Stomach (tissue), 4 donors: ENCODE measurements at regions not wholly inside any gene's neighbourhood (a gene's known extent, or its start where the extent isn't known, plus 50 kb on each side); places are given as distances from the start of the nearest gene placed in this dataset.

Source experiments
- EP300 ChIP-seq: sonication (generic); formaldehyde crosslinking; IDR thresholded peaks from one replicate; pipeline ENCODE4 v1.6.1; 2017; ENCODE audit warnings: antibody characterized with exemption
- POLR2A ChIP-seq, 4 donors: fragments of 450-650 bp; IDR thresholded peaks; one replicate each; pipeline ENCODE4 v1.6.1; 2016; ENCODE audit warnings: antibody characterized with exemption in 4 of 4, control low read depth in 2 of 4, mild to moderate bottlenecking in 1 of 4, moderate library complexity in 1 of 4
- POLR2AphosphoS5 ChIP-seq, 3 donors: sonication (generic); formaldehyde crosslinking; IDR thresholded peaks; one replicate each; pipeline ENCODE4 v1.6.1; 2016; ENCODE audit warnings: antibody characterized with exemption in 3 of 3
- TF ChIP-seq, protein P1 (sequence below), 7 experiments: fragments of 450-650 bp in 4 of 7; fragments of 200-600 bp in 3 of 7; sonication (generic) in 3 of 7; IDR thresholded peaks; one replicate each; pipeline ENCODE4 v1.5.1; 2016 to 2019; ENCODE audit warnings: antibody characterized with exemption in 7 of 7, control low read depth in 2 of 7, mild to moderate bottlenecking in 1 of 7

DNA sequence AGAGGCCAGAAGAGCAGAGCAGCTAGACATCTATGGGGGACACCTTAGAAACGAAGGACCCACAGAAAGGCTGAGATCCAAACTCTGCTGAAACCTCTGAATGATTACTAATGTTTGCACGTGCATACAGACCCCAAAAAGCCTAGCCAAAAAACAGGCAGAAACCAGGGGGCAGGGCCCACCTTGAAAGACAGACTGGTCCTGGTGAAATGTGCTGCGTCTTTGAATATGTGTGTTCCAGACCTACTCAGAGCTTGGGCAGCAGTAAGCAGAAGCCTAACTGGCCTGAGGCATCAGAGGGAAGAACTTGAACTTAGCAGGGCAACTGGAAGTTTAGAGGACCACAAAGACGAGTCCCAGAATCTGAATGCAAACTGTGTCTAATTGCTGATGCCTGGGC, 251.8 kb downstream of the TEX36 start:
- no peak for TF ChIP-seq POLR2A (IDR thresholded peaks at IDR 0.05)
- no peak for TF ChIP-seq EP300
- TF ChIP-seq, protein P1, sequence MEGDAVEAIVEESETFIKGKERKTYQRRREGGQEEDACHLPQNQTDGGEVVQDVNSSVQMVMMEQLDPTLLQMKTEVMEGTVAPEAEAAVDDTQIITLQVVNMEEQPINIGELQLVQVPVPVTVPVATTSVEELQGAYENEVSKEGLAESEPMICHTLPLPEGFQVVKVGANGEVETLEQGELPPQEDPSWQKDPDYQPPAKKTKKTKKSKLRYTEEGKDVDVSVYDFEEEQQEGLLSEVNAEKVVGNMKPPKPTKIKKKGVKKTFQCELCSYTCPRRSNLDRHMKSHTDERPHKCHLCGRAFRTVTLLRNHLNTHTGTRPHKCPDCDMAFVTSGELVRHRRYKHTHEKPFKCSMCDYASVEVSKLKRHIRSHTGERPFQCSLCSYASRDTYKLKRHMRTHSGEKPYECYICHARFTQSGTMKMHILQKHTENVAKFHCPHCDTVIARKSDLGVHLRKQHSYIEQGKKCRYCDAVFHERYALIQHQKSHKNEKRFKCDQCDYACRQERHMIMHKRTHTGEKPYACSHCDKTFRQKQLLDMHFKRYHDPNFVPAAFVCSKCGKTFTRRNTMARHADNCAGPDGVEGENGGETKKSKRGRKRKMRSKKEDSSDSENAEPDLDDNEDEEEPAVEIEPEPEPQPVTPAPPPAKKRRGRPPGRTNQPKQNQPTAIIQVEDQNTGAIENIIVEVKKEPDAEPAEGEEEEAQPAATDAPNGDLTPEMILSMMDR (IDR thresholded peaks at IDR 0.05): no peak
- no peak for TF ChIP-seq POLR2AphosphoS5 (IDR thresholded peaks at IDR 0.05)
